ENCODE measurements at regions not wholly inside any gene's neighbourhood (a gene's known extent, or its start where the extent isn't known, plus 50 kb on each side); places are given as distances from the start of the nearest gene placed in this dataset.

- Histone ChIP-seq H3K79me1 (replicated peaks; ENCODE audit: low read length, poor library complexity, severe bottlenecking) (no peaks in the 10 kb centered on the region), H3K14ac (ENCODE audit: low read length in 2 of 2) (no peak overlapping the region), H2AK5ac (ENCODE audit: low read length, severe bottlenecking) (no peak overlapping the region), H3K9me3 (ENCODE audit: control insufficient read depth, low read length) (no peaks in the 10 kb centered on the region), H3K36me3 (ENCODE audit: control insufficient read depth in 1 of 2, insufficient read depth in 2 of 2, low read depth in 1 of 2, low read length in 2 of 2) (no peaks in the 10 kb centered on the region), H3K23ac (ENCODE audit: low read length in 2 of 2) (no peak overlapping the region), H3K27ac (ENCODE audit: low read length, poor library complexity, severe bottlenecking) (no peak overlapping the region), H2BK15ac (ENCODE audit: low read depth, poor library complexity, severe bottlenecking) (no peak overlapping the region), H3K4ac (ENCODE audit: low read depth in 1 of 2, low read length in 2 of 2) (peak overlapping the region in 1 of 2 experiments; percentile 43), H3K9ac (ENCODE audit: low read length) (no peak overlapping the region), H3K4me2 (ENCODE audit: low read length, poor library complexity, severe bottlenecking) (no peak overlapping the region), H2BK5ac (ENCODE audit: low read depth, low read length, poor library complexity, severe bottlenecking) (no peak overlapping the region), H4K8ac (ENCODE audit: low read length) (no peak overlapping the region), H2BK120ac (ENCODE audit: low read depth, low read length) (no peak overlapping the region), H4K91ac (ENCODE audit: low read length) (no peak overlapping the region), H3K4me3 (ENCODE audit: insufficient read depth in 1 of 2, low read depth in 1 of 2, low read length in 2 of 2) (no peak overlapping the region), H3K27me3 (ENCODE audit: control insufficient read depth in 1 of 2, insufficient read depth in 1 of 2, low read length in 2 of 2) (no peaks in the 10 kb centered on the region), H2AFZ (ENCODE audit: low read depth, low read length) (no peak overlapping the region), H3K18ac (ENCODE audit: low read depth in 1 of 2, low read length in 2 of 2) (peak overlapping the region in 1 of 2 experiments; percentile 68), H3K4me1 (ENCODE audit: control insufficient read depth, insufficient read depth, low read depth, low read length) (no peaks in the 10 kb centered on the region), H2BK12ac (ENCODE audit: low read length in 2 of 2) (peak overlapping the region in 1 of 2 experiments; percentile 47)
- DNase-seq: no peak
- whole genome bisulfite sequencing: 95% methylated on average over 6 of the region's 6 CpGs
Measured at GRCh38 chr4:136769717-136770116, 762.6 kb downstream of the PCDH18 start.

GRCh38 chr4:136768925-136769275 is 763.4 kb downstream of the PCDH18 start:
- Histone ChIP-seq H3K4me2 (ENCODE audit: low read length, poor library complexity, severe bottlenecking) (no peak overlapping the region), H3K27ac (ENCODE audit: low read length, poor library complexity, severe bottlenecking) (no peak overlapping the region), H2AK5ac (ENCODE audit: low read length, severe bottlenecking) (no peak overlapping the region), H3K4me1 (ENCODE audit: control insufficient read depth, insufficient read depth, low read depth, low read length) (no peaks in the 10 kb centered on the region), H3K79me1 (replicated peaks; ENCODE audit: low read length, poor library complexity, severe bottlenecking) (no peaks in the 10 kb centered on the region), H3K14ac (ENCODE audit: low read length in 2 of 2) (no peak overlapping the region), H3K9ac (ENCODE audit: low read length) (no peak overlapping the region), H4K91ac (ENCODE audit: low read length) (no peak overlapping the region), H3K36me3 (ENCODE audit: control insufficient read depth in 1 of 2, insufficient read depth in 2 of 2, low read depth in 1 of 2, low read length in 2 of 2) (no peaks in the 10 kb centered on the region), H2BK120ac (ENCODE audit: low read depth, low read length) (no peak overlapping the region), H3K18ac (ENCODE audit: low read depth in 1 of 2, low read length in 2 of 2) (peak overlapping the region in 1 of 2 experiments; percentile 33), H2BK15ac (ENCODE audit: low read depth, poor library complexity, severe bottlenecking) (no peak overlapping the region), H2BK5ac (ENCODE audit: low read depth, low read length, poor library complexity, severe bottlenecking) (no peak overlapping the region), H3K4me3 (ENCODE audit: insufficient read depth in 1 of 2, low read depth in 1 of 2, low read length in 2 of 2) (no peak overlapping the region), H3K27me3 (ENCODE audit: control insufficient read depth in 1 of 2, insufficient read depth in 1 of 2, low read length in 2 of 2) (no peaks in the 10 kb centered on the region), H2BK12ac (ENCODE audit: low read length in 2 of 2) (no peak overlapping the region), H3K4ac (ENCODE audit: low read depth in 1 of 2, low read length in 2 of 2) (no peak overlapping the region), H3K23ac (ENCODE audit: low read length in 2 of 2) (no peak overlapping the region), H3K9me3 (ENCODE audit: control insufficient read depth, low read length) (no peaks in the 10 kb centered on the region), H4K8ac (ENCODE audit: low read length) (no peak overlapping the region), H2AFZ (ENCODE audit: low read depth, low read length) (no peak overlapping the region)
- DNase-seq: peak; percentile 58
- WGBS: 5% methylated on average over 1 of the region's 1 CpG

GRCh38 chr4:136768213-136768924 is 763.9 kb downstream of the PCDH18 start:
- no peak overlapping the region for H3K23ac ChIP-seq (ENCODE audit: low read length in 2 of 2)
- no peaks in the 10 kb centered on the region for H3K9me3 ChIP-seq (ENCODE audit: control insufficient read depth, low read length)
- H4K8ac ChIP-seq (ENCODE audit: low read length): no peak overlapping the region
- no peaks in the 10 kb centered on the region for H3K4me1 ChIP-seq (ENCODE audit: control insufficient read depth, insufficient read depth, low read depth, low read length)
- peak overlapping the region in 1 of 2 experiments; percentile 33 for H3K18ac ChIP-seq (ENCODE audit: low read depth in 1 of 2, low read length in 2 of 2)
- no peak overlapping the region for H3K4ac ChIP-seq (ENCODE audit: low read depth in 1 of 2, low read length in 2 of 2)
- H3K4me3 ChIP-seq (ENCODE audit: insufficient read depth in 1 of 2, low read depth in 1 of 2, low read length in 2 of 2): no peak overlapping the region
- H3K4me2 ChIP-seq (ENCODE audit: low read length, poor library complexity, severe bottlenecking): no peak overlapping the region
- 42% methylated on average over 1 of the region's 3 CpGs for WGBS
- no peak for DNase-seq
- H3K27ac ChIP-seq (ENCODE audit: low read length, poor library complexity, severe bottlenecking): no peak overlapping the region
- H3K79me1 ChIP-seq (replicated peaks; ENCODE audit: low read length, poor library complexity, severe bottlenecking): no peaks in the 10 kb centered on the region
- no peak overlapping the region for H3K9ac ChIP-seq (ENCODE audit: low read length)
- H2AFZ ChIP-seq (ENCODE audit: low read depth, low read length): no peak overlapping the region
- H2BK5ac ChIP-seq (ENCODE audit: low read depth, low read length, poor library complexity, severe bottlenecking): no peak overlapping the region
- no peak overlapping the region for H2BK120ac ChIP-seq (ENCODE audit: low read depth, low read length)
- H3K27me3 ChIP-seq (ENCODE audit: control insufficient read depth in 1 of 2, insufficient read depth in 1 of 2, low read length in 2 of 2): no peaks in the 10 kb centered on the region
- no peak overlapping the region for H2BK15ac ChIP-seq (ENCODE audit: low read depth, poor library complexity, severe bottlenecking)
- H3K14ac ChIP-seq (ENCODE audit: low read length in 2 of 2): no peak overlapping the region
- H3K36me3 ChIP-seq (ENCODE audit: control insufficient read depth in 1 of 2, insufficient read depth in 2 of 2, low read depth in 1 of 2, low read length in 2 of 2): no peaks in the 10 kb centered on the region
- H2BK12ac ChIP-seq (ENCODE audit: low read length in 2 of 2): no peak overlapping the region
- no peak overlapping the region for H4K91ac ChIP-seq (ENCODE audit: low read length)
- H2AK5ac ChIP-seq (ENCODE audit: low read length, severe bottlenecking): no peak overlapping the region

GRCh38 chr4:136763919-136764318 is 768.4 kb downstream of the PCDH18 start:
- H3K4me1 ChIP-seq (ENCODE audit: control insufficient read depth, insufficient read depth, low read depth, low read length): no peaks in the 10 kb centered on the region
- H2BK15ac ChIP-seq (ENCODE audit: low read depth, poor library complexity, severe bottlenecking): no peak overlapping the region
- no peak overlapping the region for H2BK12ac ChIP-seq (ENCODE audit: low read length in 2 of 2)
- no peak overlapping the region for H3K4me3 ChIP-seq (ENCODE audit: insufficient read depth in 1 of 2, low read depth in 1 of 2, low read length in 2 of 2)
- H2AK5ac ChIP-seq (ENCODE audit: low read length, severe bottlenecking): no peak overlapping the region
- H3K23ac ChIP-seq (ENCODE audit: low read length in 2 of 2): no peak overlapping the region
- no peaks in the 10 kb centered on the region for H3K79me1 ChIP-seq (replicated peaks; ENCODE audit: low read length, poor library complexity, severe bottlenecking)
- H3K14ac ChIP-seq (ENCODE audit: low read length in 2 of 2): no peak overlapping the region
- no peak overlapping the region for H2BK5ac ChIP-seq (ENCODE audit: low read depth, low read length, poor library complexity, severe bottlenecking)
- H3K27ac ChIP-seq (ENCODE audit: low read length, poor library complexity, severe bottlenecking): no peak overlapping the region
- no peaks in the 10 kb centered on the region for H3K9me3 ChIP-seq (ENCODE audit: control insufficient read depth, low read length)
- no peaks in the 10 kb centered on the region for H3K36me3 ChIP-seq (ENCODE audit: control insufficient read depth in 1 of 2, insufficient read depth in 2 of 2, low read depth in 1 of 2, low read length in 2 of 2)
- no peak overlapping the region for H3K4ac ChIP-seq (ENCODE audit: low read depth in 1 of 2, low read length in 2 of 2)
- no peak overlapping the region for H2AFZ ChIP-seq (ENCODE audit: low read depth, low read length)
- H3K9ac ChIP-seq (ENCODE audit: low read length): no peak overlapping the region
- H2BK120ac ChIP-seq (ENCODE audit: low read depth, low read length): no peak overlapping the region
- no peaks in the 10 kb centered on the region for H3K27me3 ChIP-seq (ENCODE audit: control insufficient read depth in 1 of 2, insufficient read depth in 1 of 2, low read length in 2 of 2)
- no peak overlapping the region for H3K4me2 ChIP-seq (ENCODE audit: low read length, poor library complexity, severe bottlenecking)
- no peak overlapping the region for H4K8ac ChIP-seq (ENCODE audit: low read length)
- WGBS: 20% methylated on average over 3 of the region's 3 CpGs
- H4K91ac ChIP-seq (ENCODE audit: low read length): no peak overlapping the region
- peak; percentile 56 for DNase-seq
- H3K18ac ChIP-seq (ENCODE audit: low read depth in 1 of 2, low read length in 2 of 2): peak overlapping the region in 1 of 2 experiments; percentile 28
